ENCODE measurements at regions not wholly inside any gene's neighbourhood (a gene's known extent, or its start where the extent isn't known, plus 50 kb on each side); places are given as distances from the start of the nearest gene placed in this dataset.

DNA sequence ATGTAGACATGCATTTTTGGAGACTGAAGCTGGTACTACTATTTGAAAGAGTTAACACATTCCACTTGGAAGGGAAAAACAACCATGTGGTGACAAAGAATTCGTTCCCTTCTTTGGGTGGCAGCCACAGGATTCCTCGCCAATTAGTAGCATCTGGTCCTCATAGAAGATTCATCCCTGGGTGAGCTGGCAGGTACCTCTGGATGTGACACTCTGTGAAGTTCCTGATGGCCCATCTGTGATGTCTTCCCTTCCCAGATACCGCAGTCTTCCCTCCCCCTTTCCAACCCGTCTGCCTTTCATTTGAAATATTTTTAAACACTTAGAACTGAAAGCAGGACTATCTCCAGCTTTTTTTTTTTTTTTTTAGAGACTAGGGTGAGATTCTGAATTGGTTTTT, 569.5 kb downstream of the TYW1 start:
- DNase-seq, result no peak

DNA sequence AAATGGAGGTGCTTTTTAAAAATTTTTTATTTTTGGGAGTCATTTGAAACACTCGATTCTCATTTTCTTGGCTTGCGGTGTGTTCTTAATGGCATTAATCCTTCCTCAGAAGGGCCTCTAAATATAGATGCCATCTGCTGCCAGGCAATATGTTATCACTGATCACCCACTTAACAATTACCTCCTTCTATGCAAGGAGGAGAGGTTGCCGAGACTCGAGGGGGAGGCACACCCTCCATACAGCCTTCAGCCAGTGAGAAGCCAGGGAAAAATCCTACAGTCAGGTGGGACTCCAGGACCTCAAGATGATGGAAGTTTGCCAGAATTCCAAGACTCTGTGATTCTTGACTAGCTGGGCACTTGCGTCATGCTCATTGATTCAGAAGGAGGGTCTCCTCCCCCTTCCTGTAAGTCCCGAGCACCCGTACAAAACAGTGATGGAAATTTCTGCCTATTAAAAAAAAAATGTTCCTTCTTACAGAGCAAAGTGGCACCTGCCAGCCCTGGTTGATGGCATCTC, 574.5 kb downstream of the TYW1 start:
- DNase-seq, result no peak

DNA sequence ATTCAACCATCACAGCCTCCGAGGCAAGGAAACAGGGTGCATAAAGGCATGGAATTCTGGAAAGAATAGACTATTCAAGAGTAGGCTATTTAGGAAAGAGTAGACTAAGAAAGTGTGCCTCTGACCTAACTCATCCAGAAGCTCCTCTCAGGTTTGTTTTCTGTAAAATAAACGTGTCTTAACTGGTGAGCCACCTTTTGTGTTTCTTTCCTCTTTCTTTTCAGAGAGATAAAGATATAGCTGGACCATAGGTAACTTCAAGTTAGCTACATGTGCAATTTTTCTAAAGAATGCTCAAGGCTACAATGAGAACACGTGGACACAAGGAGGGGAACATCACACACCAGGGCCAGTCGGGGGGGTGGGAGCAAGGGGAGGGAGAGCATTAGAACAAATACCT, 577.0 kb downstream of the TYW1 start:
- no peak for DNase-seq

DNA sequence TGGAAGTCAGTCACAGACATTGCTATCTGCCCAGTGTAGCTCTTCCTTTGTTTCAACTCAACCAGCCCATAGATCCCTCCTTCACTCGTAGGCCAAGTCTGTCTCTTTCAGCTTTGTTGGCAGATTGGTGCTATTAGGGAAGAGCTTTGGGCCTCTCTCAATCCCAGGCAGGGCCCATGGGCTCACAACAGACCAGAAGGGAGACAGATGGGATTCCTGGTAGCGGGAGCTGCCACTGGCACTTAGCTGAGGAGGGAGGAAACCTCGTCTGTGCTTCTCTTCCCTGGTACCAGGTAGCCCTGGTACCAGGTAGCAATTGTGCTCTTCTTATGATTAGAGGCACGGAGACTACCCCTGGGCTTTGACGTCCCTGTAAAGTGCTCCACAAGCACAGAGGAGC, 592.0 kb downstream of the TYW1 start:
- no peak for DNase-seq

- no peak for DNase-seq
Measured at GRCh38 chr7:67589183-67589582, 592.5 kb downstream of the TYW1 start.

GRCh38 chr7:67590649-67591048, 594.0 kb downstream of the TYW1 start:
- no peak for DNase-seq

- DNase-seq, result no peak
Measured at GRCh38 chr7:67593794-67594193, 597.2 kb downstream of the TYW1 start.

- no peak for DNase-seq
Measured at GRCh38 chr7:67595431-67596180, 599.0 kb downstream of the TYW1 start.

DNA sequence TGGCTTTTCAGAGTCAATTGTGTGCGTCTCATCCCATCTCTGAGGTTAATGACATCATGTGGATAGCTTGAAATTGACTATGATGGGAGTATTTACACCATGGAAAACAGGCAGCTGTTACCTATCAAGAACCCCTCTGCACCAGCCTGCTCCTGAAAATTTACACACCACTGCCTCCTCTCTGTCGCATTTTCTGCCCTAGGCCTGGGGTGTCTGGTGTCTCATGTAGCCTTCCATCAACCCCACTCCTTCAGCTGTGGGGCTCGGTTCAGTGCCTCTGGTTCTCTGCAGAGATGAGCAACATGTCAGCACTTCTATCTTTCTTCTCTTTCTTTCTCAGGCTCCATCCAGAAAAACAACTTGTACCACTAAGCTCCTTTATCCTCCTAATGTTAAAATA, 600.5 kb downstream of the TYW1 start:
- no peak for DNase-seq

DNA sequence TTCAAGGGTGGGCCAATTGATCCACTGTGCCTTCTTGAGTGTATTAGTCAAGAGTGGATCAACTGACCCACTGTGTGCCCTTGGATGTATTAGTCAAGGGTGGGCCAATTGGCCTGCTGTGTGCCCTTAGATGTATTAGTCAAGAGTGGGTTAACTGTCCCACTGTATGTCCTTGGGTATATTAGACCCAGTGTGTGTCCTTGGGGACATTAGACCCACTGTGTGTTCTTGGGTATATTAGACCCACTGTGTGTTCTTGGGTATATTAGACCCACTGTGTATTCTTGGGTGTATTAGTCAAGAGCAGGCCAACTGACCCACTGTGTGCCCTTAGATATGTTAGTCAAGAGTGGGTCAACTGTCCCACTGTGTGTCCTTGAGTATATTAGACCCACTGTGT, 601.8 kb downstream of the TYW1 start:
- DNase-seq, result no peak

DNA sequence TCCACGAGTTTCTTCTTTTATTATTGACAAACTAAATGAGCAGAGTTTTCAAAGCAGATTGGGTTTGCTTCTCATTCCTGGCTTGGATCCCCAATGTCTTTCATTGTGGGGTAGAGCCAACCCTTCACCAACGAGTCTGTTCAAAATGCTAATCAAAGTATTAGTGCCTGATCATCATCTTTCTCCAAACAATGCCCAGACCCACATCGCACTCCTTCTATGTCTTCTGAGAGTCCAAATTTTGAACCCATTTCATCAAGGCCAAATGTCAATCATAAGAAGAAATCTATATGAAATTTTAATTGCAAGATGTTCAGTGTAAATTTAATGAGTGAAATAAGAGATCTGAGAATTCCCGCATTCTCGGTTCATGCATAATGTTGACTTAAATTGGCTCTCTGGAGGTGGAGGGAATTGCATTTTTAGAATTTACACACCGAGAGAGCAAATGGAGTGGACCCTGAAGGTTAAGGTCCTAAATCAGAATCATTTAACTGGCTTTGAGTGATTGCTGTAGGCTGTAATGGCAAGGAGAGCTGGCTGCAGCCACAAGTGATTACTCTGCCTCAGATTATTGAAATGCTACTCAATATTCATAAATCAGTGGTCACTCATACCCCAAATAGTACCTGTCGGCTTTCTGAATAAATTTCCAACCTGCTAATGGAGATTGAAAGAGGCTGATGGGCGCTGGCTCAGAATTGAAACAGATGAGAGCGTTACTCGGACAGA, 602.9 kb downstream of the TYW1 start:
- no peak for DNase-seq

DNA sequence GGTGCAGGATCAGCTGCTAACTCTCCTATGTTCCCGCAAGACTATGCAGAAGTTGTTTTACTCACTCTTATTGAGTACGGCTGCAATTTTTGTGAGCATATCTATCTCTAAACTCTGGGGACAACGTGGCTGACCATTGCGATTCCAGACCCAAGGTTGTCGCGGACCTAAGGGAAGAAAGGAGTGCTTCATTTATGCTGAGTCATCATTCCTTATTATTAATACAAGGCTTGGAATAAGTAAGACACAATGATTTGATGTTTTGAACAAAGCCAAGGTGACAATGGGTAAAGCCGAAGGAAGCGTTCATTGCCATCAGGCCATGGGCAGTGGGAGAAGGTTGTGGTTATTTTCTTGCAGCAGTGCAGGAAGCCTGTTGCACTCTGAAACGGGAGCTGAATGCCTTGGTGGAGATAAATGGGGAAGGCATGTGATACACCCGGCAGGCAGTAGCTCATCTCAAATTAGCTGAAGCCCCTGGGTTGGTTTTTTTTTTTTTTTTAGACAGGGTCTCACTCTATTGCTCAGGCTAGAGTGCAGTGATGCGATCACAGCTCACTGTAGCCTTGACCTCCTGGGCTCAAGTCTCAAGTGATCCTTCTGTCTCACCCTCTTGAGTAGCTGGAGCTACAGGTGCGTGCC, 605.7 kb downstream of the TYW1 start:
- no peak for DNase-seq

DNA sequence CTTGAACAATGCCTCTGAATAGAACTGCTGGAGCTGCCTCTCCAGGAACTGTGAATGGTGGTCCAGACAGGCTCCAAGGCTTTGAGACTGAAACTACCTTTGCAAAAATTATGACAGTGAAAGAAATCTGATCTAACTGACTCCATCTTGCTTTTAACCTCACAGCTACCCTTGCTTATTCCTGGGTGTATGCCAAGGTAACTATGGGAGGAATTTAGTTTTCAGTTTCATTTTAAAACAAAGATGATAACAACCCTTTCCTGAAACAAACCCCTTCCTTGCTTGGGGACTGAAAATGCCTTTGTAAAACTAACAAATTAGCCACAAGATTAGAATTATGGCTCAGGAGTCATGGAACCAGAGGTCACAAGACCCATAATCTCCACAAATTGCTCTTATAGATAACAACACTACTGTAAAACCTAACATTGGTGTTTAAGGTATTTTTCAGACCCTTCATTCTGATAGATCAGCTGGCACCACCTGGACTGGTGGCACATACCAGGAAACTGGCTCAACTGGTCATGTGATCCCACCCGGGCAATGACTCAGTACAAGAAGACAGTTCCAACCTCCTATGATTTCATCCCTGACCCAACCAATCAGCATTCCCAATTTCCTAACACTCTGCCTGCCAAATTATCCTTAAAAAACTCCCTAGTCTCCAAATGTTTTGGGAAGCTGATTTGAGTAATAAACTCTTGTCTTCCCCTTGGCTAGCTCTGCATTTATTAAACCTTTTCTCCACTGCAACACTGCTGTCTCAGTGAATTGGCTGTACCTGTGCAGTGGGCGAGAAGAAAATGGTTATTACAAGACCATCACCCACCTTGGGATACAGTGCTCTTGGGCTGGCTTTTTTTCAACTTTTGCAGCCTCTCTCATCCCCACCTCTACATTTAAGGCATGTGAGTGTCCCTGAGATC, 608.1 kb downstream of the TYW1 start:
- no peak for DNase-seq

GRCh38 chr7:67608806-67609205, 612.2 kb downstream of the TYW1 start:
- DNase-seq, result no peak

DNA sequence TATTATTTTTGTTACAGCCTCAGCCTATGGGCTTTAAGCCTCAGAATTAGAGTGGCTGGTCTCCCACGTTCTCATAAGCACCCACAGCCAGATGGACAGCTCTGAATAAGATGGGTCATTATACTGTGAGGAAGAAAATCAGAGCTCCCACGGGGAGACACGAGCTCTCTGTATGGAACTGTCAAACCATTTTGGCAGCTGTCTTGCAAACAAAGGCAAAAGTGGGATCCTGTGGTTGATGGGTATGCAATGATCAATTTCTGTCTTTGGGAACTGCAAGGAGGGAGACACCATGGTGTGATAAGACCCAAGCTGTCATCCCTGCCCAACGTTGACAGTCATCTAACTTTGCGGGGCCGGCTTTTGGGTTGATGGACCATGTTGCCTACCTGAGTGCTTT, 614.3 kb downstream of the TYW1 start:
- DNase-seq, result no peak

DNA sequence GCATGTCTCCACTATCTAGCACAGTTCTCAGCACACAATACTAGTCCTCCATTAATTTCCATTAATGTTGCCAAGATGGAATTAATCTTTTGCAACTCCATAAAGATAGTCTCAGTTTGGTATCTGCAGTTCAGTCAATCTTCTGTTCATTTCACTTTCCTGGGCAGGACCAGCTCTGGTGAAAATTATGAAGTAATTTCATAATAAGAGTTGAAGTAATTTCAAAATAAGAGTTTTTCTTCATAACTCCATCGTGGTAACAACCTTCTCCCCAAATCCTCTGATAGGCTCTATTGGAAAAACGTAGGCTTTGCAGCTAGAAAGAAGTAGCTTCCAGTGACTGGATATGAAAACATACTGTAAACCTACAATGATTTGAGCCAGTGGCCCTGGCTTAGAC, 618.2 kb downstream of the TYW1 start:
- no peak for DNase-seq

- no peak for DNase-seq
Measured at GRCh38 chr7:67616517-67616916, 619.9 kb downstream of the TYW1 start.

DNA sequence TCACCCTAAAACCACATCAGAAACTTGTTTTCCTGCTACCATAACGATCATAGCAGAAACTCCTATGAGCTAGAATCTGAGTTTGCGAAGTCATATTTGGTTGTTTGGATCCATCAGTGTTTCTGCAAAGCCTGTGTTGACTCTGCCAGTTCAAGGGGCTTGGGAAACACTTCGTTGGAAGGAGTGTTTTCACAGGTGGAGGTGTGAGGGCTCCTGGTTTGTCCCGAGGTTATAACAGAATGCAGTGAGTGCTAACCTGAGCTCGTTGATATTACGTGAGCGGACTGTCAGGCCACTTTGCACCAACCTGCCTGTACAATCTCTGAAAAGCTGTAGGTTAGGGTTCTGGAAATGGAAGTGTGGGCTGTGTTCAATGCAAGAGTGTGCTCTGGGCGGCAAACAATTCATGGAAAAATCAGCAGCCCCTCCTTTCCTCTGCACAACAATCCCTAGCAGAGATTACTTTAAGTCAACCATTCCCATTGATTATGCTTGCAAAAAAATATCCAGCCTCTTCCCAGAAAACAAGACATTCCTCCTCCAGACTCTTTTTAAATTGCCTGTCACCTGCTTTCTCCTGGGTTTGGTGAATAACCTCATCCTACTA, 622.0 kb downstream of the TYW1 start:
- no peak for DNase-seq

DNA sequence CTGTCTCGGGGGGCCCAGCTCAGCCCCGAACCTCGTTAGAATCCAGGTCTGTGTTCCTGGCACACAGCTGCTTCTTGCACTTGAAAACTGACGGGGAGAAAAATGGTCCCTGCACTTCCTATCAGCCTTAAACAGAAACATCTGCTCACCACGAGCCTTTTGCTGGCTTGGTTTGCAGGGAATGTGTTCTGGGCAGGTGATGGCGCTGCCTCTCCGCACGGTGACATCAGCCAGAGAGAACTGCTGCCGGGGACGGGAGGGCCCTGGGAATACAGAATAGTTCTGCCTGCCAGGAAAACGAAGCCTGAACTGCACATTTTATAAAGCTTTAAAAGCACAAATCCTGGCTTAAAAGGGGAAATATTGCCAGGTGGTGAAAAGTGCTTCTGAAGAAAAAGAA, 622.5 kb downstream of the TYW1 start:
- no peak for DNase-seq

DNA sequence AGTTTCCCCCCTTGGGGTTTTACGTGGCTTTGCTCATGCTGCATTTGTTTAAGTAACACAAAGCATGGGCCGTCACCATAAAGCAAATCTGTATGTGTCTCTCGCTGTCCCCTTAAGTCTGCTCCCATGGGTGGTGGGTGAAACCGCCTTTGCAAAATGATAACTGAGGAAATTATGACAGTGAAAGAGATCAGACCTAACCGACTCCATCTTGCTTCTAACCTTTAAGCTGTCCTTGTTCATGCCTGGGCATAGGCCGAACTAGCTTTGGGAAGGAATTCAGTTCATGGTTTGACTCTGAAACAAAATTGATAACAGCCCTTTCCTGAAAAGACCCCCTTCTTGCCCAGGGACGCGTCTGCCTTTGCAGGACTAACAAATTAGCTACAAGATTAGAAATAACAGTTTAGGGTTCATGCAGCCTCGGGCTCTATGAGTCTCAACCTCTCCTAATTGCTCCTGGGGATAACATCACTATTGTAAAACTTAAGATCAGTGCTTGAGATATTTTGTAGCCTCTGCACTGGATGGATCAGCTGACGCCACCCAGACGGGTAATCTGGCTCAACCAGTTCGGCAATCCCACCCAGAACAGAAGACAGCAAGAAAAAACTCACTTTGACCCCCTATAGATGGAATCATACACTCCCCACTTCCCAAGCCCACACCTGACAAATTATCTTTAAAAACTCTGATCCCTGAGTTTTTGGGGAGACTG, 623.7 kb downstream of the TYW1 start:
- no peak for DNase-seq

- DNase-seq, result no peak
Measured at GRCh38 chr7:67621704-67622103, 625.1 kb downstream of the TYW1 start.

DNA sequence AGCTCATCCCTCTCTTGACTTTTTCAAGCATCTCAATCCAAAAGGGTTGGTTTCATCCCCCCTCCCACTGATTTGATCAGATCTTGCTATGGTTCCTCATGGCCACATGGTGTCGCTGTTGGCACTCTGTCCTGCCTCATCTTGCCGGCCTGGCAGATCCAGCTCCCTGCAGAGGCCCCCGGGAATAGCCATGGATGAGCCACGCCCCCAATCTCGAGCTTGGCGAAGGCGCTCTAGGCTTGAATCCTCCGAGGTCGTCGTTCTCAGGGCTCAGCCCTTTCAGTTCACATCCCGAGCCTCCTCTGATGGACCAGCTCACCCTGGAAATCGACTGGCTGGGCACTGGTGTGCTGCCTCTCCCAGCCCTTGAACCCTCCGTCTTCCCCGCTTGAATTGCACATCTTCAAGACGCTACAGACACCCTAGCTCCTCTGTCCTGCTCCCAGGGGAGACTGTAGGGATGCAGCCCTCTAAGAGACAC, 628.7 kb downstream of the TYW1 start:
- peak; percentile 42 to 57 for DNase-seq

Data from Kasumi-1 (cell line).